Heart left ventricle (tissue), 16 donors: ENCODE measurements at regions not wholly inside any gene's neighbourhood (a gene's known extent, or its start where the extent isn't known, plus 50 kb on each side); places are given as distances from the start of the nearest gene placed in this dataset.
A peak's percentile ranks its signal among the peaks of the same experiment; 100 is the strongest.

ENCODE experiments used
- ATAC-seq, 4 donors: fragments of 200-7000 bp; cut with Tn5 transposase; one replicate each; pipeline ENCODE4 v1.9.1; 2020 to 2022; ENCODE audit warnings: moderate library complexity in 4 of 4, mild to moderate bottlenecking in 3 of 4, moderate number of reproducible peaks in 1 of 4
- DNase-seq, 5 donors: peaks; one replicate each; pipeline ENCODE4 v3.0.0-alpha.2; 2020
- H3K27ac ChIP-seq, 12 donors: fragments of 200-600 bp; sonication (generic) in 4 of 12; one replicate each; pipeline versions ENCODE4 v1.5.0 to v1.8.0; 2016 to 2022; ENCODE audit warnings: mild to moderate bottlenecking in 2 of 12
- H3K27me3 ChIP-seq, 9 donors: fragments of 200-600 bp; sonication (generic) in 2 of 9; one replicate each; pipeline versions ENCODE4 v1.5.1 to v1.8.0; 2016 to 2022; ENCODE audit warnings: mild to moderate bottlenecking in 3 of 9
- H3K36me3 ChIP-seq, 9 donors: fragments of 200-600 bp; sonication (generic) in 2 of 9; one replicate each; pipeline versions ENCODE4 v1.5.0 to v1.8.0; 2018 to 2022; ENCODE audit warnings: mild to moderate bottlenecking in 2 of 9
- H3K4me1 ChIP-seq, 12 donors: fragments of 200-600 bp; sonication (generic) in 4 of 12; one replicate each; pipeline versions ENCODE4 v1.5.0 to v1.8.0; 2016 to 2022; ENCODE audit warnings: mild to moderate bottlenecking in 3 of 12
- H3K4me3 ChIP-seq, 12 donors: fragments of 200-600 bp; sonication (generic) in 4 of 12; one replicate each; pipeline versions ENCODE4 v1.5.0 to v1.8.0; 2017 to 2022; ENCODE audit warnings: mild to moderate bottlenecking in 9 of 12, moderate library complexity in 4 of 12
- H3K9me3 ChIP-seq, 12 donors: fragments of 200-600 bp; sonication (generic) in 4 of 12; one replicate each; pipeline versions ENCODE4 v1.5.0 to v1.8.0; 2016 to 2022; ENCODE audit warnings: mild to moderate bottlenecking in 1 of 12
- CTCF ChIP-seq, 12 donors: fragments of 200-600 bp; sonication (generic) in 4 of 12; IDR thresholded peaks; one replicate each; pipeline versions ENCODE4 v1.5.0 to v1.8.0; 2018 to 2022; ENCODE audit warnings: antibody characterized with exemption in 12 of 12, mild to moderate bottlenecking in 5 of 12
- POLR2A ChIP-seq, 2 donors: fragments of 450-650 bp; IDR thresholded peaks; one replicate each; pipeline ENCODE4 v1.6.1; 2017; ENCODE audit warnings: antibody characterized with exemption in 2 of 2, mild to moderate bottlenecking in 2 of 2, moderate library complexity in 2 of 2
- WGBS, 4 donors: extraction: QIAGEN DNeasy Blood & Tissue Kit in 2 of 4; methylation state at CpG; one replicate each; pipeline versions ENCODE4 v1.1.5 to v1.1.7; 2013 to 2018; 5-methylcytosine and 5-hydroxymethylcytosine counted together
- intact Hi-C, 10 donors: fragments of 100-400 bp; cut with DNase I; formaldehyde crosslinking; loops; one replicate each; pipeline versions ENCODE4 v1.11.1 to v1.14.2; 2022
- donor health status: ischemic (EF 13 %, LVEDD 7.1; RV severe dilation, severe dysfunction).
- donor health status: healthy with polysubstance abuse.
- donor health status: DM: no; HTN: yes; CAD: no.
- donor health status: DM: no; HTN: no; CAD: no.
- donor health status: ischemic (EF 25% LVEDD 6.9; RV normal size, moderate dysfunction).
- donor health status: ischemic (EF 25% LVEDD 5.7; RV mildly dilated, moderate dysfunction).
- donor health status: healthy.
- donor health status: DM: yes; HTN: yes; CAD: no.
- donor health status: ischemic (EF 35%, LVEDD 5.7; RV mildly dilated, moderate dysfunction).
- donor health status: nonischemic (EF 11% LVEDD 7.7; RV severe dilation, severe dysfunction).
- donor health status: DM: yes; HTN: yes; CAD: no.
- donor health status: PGD.
- donor health status: ischemic (EF 29% LVEDD 5.4; RV normal size, mild dysfunction).
- donor health status: nonischemic (EF 23%, LVEDD 6.1; RV moderate dilation, normal function).

- TF ChIP-seq CTCF (IDR thresholded peaks at IDR 0.05) (no peak), POLR2A (IDR thresholded peaks at IDR 0.05) (no peak)
- Histone ChIP-seq H3K36me3 (no peaks in the 10 kb centered on the region), H3K27me3 (peaks cover 0 to 5% (median 0%) of the 10 kb centered on the region in 9 donors), H3K4me1 (peaks cover 0 to 23% (median 4%) of the 10 kb centered on the region in 12 donors), H3K4me3 (no peak overlapping the region), H3K9me3 (peaks cover 0 to 5% (median 0%) of the 10 kb centered on the region in 12 donors), H3K27ac (no peak overlapping the region)
- ATAC-seq (peak in 1 of 4 donors; percentile 25), DNase-seq (no peak)
- intact Hi-C loops = no loop called here
Observed at GRCh38 chr3:72182206-72182605, 397.3 kb upstream of the PROK2 start.

GRCh38 chr3:72181251-72181650 lies 396.3 kb upstream of the PROK2 start:
- DNase-seq (no peak), ATAC-seq (no peak)
- Histone ChIP-seq H3K4me3 (no peak overlapping the region), H3K4me1 (peaks cover 0 to 29% (median 11%) of the 10 kb centered on the region in 12 donors), H3K9me3 (peaks cover 0 to 5% (median 0%) of the 10 kb centered on the region in 12 donors), H3K36me3 (no peaks in the 10 kb centered on the region), H3K27ac (no peak overlapping the region), H3K27me3 (peaks cover 0 to 5% (median 0%) of the 10 kb centered on the region in 9 donors)
- 57 to 71% (median 67%) methylated on average over 5 of the region's 5 CpGs for WGBS, 4 donors
- intact Hi-C loops = no loop called here
- TF ChIP-seq CTCF (IDR thresholded peaks at IDR 0.05) (no peak), POLR2A (IDR thresholded peaks at IDR 0.05) (no peak)

GRCh38 chr3:72180405-72180804 lies 395.5 kb upstream of the PROK2 start:
- Histone ChIP-seq H3K36me3 (no peaks in the 10 kb centered on the region), H3K27me3 (peaks cover 0 to 5% (median 0%) of the 10 kb centered on the region in 9 donors), H3K27ac (no peak overlapping the region), H3K4me1 (peaks cover 0 to 30% (median 11%) of the 10 kb centered on the region in 12 donors), H3K9me3 (peaks cover 0 to 5% (median 0%) of the 10 kb centered on the region in 12 donors), H3K4me3 (no peak overlapping the region)
- TF ChIP-seq CTCF (IDR thresholded peaks at IDR 0.05) = no peak
- TF ChIP-seq POLR2A (IDR thresholded peaks at IDR 0.05) = no peak
- DNase-seq = no peak
- no peak for ATAC-seq
- 84 to 96% (median 92%) methylated on average over 1 of the region's 1 CpG for WGBS, 4 donors
- intact Hi-C loops = no loop called here

GRCh38 chr3:72179107-72179464 lies 394.1 kb upstream of the PROK2 start:
- Histone ChIP-seq H3K4me1 (peaks cover 0 to 41% (median 11%) of the 10 kb centered on the region in 12 donors), H3K27ac (no peak overlapping the region), H3K4me3 (no peak overlapping the region), H3K36me3 (no peaks in the 10 kb centered on the region), H3K27me3 (peaks cover 0 to 5% (median 0%) of the 10 kb centered on the region in 9 donors), H3K9me3 (peaks cover 0 to 5% (median 0%) of the 10 kb centered on the region in 12 donors)
- no peak for DNase-seq
- intact Hi-C loops = no loop called here
- WGBS, 4 donors = 94 to 97% (median 96%) methylated on average over 7 of the region's 7 CpGs
- ATAC-seq = no peak
- no peak for TF ChIP-seq CTCF (IDR thresholded peaks at IDR 0.05)
- no peak for TF ChIP-seq POLR2A (IDR thresholded peaks at IDR 0.05)
